Keratinocyte (primary cell): ENCODE measurements at regions not wholly inside any gene's neighbourhood (a gene's known extent, or its start where the extent isn't known, plus 50 kb on each side); places are given as distances from the start of the nearest gene placed in this dataset.

Experiments
- CTCF ChIP-seq, 3 experiments: IDR thresholded peaks in 1 of 3; conservative IDR thresholded peaks in 1 of 3; optimal IDR thresholded peaks in 1 of 3; 2 replicates in 2 of 3; 3 replicates in 1 of 3; pipeline versions ENCODE3 to v1.5.1; 2011; ENCODE audit warnings: low read length in 3 of 3, mild to moderate bottlenecking in 3 of 3, moderate library complexity in 2 of 3, control low read depth in 1 of 3, inconsistent platforms in 1 of 3; ENCODE audit not compliant: insufficient read depth in 2 of 3; ENCODE audit errors: extremely low read depth in 1 of 3
- EZH2 ChIP-seq: IDR thresholded peaks from one replicate; pipeline ENCODE4 v1.6.1; 2012; ENCODE audit warnings: inconsistent platforms, mild to moderate bottlenecking, low read length, moderate library complexity

DNA sequence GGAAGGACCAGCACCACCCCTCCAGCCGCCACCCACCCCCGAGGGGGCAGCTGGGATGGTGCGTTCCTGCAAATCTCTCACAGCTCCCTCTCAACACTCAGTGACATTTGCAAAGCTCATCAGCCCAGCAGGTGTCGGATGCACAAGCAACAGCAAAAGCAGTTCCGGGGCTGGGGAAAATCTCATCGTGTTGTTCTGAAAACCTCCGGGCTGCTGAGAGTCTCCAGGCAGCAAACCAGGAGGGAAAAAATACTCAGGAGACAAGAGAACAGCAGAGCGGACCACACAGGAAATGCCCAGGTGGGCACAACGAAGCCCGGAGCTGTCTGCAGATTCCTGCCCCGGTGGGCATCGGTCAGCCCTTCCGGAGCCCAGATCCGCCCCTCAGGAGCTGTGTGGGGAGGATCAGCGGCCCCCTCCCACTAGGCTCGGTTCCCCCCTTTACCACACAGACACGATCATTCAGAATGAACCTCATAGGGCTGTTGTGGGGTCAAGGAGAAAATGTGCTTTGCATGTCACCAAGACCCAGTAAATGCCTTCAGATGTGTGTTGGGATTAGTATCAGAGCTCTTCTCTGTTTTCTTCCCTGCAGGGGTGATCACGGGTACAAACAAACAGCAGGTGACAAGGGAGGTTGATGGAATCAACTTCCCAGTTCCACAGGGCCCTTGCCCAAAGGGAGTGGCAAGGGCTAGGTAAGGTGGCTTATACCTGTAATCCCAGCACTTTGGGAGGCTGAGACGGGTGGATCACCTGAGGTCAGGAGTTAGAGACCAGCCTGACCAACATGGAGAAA is 127.0 kb upstream of the TIAM1 start:
- TF ChIP-seq EZH2 (no peak), CTCF (optimal IDR thresholded peaks at IDR 0.05 in 1 of 3, IDR thresholded peaks at IDR 0.05 in 1 of 3, conservative IDR thresholded peaks at IDR 0.05 in 1 of 3; ENCODE audit: extremely low read depth in 1 of 3, insufficient read depth in 2 of 3, low read length in 3 of 3) (no peak)
